ENCODE measurements at regions not wholly inside any gene's neighbourhood (a gene's known extent, or its start where the extent isn't known, plus 50 kb on each side); places are given as distances from the start of the nearest gene placed in this dataset.
"Not testable (repeated sequence)": the region's sequence is repeated elsewhere in the genome, so short reads cannot be mapped to it uniquely, and the experiment has no call there.

- DNase-seq: no peak
Observed at GRCh38 chr9:103242486-103242885, 247.4 kb downstream of the CYLC2 start.

- DNase-seq: no peak
Observed at GRCh38 chr9:103243553-103243952, 248.4 kb downstream of the CYLC2 start.

DNA sequence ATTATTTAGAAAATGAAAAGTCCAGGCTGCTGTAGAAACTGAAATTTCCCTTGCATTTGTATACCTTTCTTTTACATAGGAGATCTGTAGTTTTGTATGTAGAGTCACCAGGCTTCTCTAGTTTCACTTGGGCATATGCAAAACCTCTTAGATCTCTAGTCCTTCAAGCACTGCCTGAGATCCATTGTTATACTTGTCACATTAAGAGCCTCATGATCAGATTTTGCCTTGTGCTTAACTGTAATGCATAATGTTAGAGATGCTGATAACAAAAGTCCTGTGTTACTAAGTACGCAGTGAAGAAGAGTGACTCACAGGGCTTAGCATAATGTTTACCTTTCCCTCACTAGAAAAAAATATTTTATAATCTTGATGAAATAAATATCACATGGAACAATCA, 250.2 kb downstream of the CYLC2 start:
- no peak for DNase-seq

DNA sequence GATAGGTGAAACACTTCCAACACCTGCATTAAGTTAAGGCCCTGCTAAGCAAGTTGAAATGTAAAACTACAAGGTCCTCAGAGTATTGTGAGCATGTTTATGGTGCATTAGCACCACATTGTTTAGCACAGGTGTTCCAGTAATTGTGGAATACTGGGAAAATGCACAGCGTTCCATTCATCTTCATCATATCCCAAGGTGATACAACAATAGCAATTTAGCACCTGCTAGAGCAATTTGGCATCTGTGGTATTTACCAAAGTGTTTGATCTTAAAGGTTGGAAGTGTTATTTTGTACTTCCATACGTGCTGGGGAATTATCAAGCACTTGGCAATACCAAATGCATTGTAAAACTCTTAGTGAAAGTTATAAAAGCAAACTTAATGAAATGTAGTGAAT, 266.8 kb downstream of the CYLC2 start:
- no peak for DNase-seq

- no peak for DNase-seq
Observed at GRCh38 chr9:103266064-103266463, 270.9 kb downstream of the CYLC2 start.

GRCh38 chr9:103277240-103277639, 282.1 kb downstream of the CYLC2 start:
- no peak for DNase-seq

DNA sequence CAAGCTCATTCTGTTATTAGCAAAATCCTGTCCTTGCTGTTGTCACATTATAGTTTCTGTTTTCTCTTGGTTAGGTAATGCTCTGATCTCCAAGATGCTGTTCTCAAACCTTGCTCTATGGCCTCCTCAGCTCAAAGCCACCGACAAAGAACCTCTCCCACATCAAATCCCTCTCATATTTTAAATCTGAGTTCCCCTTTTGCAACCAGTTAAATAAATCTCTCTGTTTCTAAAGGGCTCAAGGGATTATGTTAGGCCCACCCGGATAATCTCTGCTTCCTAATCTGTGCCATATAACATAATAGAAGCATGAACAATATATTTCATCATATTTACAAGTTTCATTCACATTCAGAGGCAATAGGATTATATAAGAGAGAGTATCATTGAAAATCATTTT, 286.0 kb downstream of the CYLC2 start:
- DNase-seq: no peak

DNA sequence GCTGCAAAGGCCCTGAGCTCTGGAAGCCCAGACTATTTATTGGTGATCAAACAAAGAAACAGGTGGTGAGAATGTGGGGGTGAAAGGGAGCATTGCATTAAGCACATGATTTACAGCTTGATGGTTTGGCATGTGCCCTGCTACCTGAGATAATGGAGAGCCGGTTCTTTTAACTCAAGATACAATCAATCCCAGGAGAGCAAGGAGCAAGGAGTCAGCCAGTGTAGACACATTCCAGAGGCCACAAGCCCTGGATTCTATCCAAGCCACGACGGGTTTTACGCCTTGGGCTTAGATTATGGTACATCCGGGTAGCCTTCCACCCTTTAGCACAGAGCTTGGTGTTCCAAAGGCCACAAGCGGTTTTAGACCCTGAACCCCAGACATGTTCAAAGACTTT, 292.2 kb downstream of the CYLC2 start:
- DNase-seq: no peak

DNA sequence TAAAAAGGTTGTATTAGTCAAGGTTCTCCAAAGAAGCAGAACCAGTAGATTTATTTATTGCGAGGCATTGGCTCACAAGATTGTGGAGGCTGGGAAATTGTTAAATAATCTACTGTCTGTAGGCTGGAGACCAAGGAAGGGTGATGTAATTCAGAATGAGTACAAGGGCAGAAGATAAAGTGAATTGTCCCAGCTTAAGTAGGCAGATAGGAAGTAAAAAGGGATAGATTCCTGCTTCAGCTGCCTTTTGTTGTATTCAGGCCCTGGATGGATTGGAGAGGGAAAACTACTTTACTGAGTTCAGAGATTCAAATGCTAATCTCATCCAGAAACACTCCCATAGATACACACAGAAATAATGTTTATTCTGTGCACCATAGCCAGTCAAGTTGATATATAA, 301.1 kb downstream of the CYLC2 start:
- no peak for DNase-seq

GRCh38 chr9:103301051-103301450, 305.9 kb downstream of the CYLC2 start:
- DNase-seq: no peak

DNA sequence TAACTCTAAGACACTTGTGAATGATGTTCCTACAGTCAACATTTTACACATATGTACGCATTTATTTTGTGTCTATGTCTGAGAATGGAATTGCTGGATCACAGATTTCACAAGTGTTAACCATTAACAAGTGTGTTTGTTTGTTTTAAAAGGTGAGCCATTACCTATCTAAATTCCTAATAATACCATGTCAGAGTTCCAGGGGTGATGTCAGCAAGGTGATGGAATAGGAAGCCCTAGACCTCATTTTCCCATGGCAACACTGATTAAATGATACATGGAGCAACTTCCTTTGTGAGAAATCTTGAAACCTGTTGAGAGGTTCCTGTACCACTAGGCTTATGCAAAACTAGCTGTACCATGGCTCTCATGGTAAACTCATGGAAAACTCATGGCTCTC, 309.7 kb downstream of the CYLC2 start:
- no peak for DNase-seq

- no peak for DNase-seq
Observed at GRCh38 chr9:103319979-103320378, 324.8 kb downstream of the CYLC2 start.

- no peak for DNase-seq
Observed at GRCh38 chr9:103323699-103324098, 328.6 kb downstream of the CYLC2 start.

DNA sequence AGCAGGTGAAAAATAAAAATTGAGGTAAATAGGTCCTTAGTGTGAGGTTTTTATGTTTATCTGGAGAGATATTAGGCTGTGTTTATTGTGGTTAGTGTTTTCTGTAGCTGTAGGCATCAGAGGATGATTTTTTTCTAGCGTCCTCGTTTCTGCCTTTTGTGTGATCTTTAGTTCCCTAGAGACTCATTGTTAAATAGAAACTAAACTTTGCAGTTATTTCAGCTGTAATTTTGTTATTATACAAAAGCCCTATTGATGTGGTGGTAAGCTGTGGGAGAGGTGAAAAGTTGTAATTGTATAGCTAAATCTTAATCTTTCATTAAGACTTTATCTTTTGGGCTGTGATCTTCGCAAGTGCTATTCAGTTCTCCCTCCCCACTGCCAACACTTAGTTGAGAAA, 340.3 kb downstream of the CYLC2 start:
- DNase-seq: no peak

DNA sequence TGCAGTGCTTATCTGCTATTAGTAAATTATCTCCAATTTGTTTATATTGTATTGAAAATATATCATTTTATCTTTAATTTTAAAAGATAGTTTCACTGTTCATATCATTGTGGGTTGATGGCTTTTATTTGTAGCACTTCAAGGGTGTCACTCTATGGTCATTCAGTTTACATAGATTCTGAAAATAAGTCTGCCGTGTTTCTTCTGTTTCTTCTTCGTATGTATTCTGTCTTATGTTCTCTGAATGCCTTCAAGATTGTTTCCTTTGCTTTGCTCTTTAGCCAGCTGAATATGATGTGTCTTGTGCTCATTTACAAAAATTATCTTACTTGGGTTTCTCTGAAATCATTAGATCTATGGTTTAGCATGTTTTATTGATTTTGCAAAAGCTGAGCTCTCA, 359.9 kb downstream of the CYLC2 start:
- no peak for DNase-seq

GRCh38 chr9:103357980-103358379, 362.8 kb downstream of the CYLC2 start:
- DNase-seq: not testable (repeated sequence)

GRCh38 chr9:103361906-103362305, 366.8 kb downstream of the CYLC2 start:
- no peak for DNase-seq

DNA sequence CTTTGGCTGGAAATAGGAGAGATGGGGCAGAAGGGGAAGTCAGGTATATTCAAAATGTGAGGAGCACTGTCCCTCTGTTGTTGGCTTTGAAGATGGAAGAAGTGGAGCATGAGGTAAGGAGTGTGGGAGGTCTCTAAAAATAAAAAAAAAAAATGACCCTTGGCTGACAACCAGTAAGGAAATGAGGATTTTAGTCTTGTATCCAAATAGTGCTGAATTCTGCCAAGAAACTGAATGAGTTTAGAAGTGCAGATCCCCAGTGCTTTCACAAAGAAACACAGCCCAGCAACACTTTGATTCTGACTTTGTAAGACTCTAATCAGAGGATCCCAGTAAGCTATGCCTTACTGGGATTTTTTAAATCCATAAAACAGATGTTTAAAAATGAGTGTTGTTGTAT, 367.9 kb downstream of the CYLC2 start:
- DNase-seq: no peak

DNA sequence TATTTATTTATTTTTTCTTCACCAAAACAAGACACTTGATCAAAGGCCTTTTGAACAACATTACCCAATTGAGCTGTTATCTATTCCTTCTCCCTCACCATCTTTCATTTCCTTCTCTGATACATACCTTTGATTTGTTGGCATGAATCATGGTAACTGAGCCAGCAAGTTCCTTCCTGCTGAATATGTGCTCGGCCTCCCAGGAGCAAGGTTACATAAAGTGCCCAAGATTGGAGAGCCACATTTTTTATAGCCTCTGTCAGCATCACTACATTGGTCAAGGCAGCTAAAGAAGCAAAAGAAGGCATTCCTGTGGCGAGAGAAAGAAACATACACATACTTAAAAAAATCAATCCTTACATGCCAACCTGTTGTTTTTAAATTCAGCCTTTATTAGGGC, 369.6 kb downstream of the CYLC2 start:
- no peak for DNase-seq

DNA sequence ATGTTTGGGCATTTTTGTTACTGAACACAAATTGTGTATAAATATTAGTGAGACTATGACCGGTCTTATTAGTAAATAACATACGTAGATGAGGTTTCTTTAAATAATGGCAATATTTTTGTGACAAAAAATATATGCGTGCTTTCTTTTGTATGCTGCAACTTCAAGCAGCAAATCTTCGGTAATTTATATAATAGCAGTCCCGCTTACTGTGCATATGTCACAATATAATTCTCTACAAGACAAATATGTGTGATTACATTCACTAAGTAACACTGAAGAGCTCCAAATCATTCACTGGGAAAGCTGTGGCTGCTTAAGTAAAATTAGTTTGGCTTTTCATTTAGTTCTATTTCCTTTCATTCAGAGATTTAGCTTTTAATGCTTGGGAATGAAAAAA, 376.0 kb downstream of the CYLC2 start:
- DNase-seq: no peak

- no peak for DNase-seq
Observed at GRCh38 chr9:103372828-103373227, 377.7 kb downstream of the CYLC2 start.

- no peak for DNase-seq
Observed at GRCh38 chr9:103377667-103378066, 382.5 kb downstream of the CYLC2 start.

GRCh38 chr9:103397868-103398600, 402.9 kb downstream of the CYLC2 start:
- DNase-seq: peak; percentile 29

DNA sequence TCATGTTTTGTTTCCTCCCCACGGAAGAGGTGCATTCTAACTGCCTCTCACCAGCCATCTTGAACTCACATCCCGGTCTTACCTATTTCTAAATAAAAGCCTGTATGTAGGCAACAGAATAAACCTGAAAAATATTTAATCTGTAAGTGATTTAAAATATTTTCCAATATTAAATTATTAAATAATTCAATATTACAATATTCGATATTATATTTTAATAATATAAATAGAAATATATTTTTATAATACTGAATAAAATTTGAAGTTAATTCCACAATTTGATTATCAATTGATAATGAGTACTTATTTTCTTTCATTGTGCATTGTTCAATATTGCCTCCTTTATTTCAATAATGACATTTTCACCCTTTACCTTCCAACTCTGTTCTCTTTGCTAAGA, 404.4 kb downstream of the CYLC2 start:
- DNase-seq: no peak

- no peak for DNase-seq
Observed at GRCh38 chr9:103407260-103407659, 412.1 kb downstream of the CYLC2 start.

Measured in dermis blood vessel endothelial cell (primary cell).